Gastroesophageal sphincter (tissue), 4 donors: ENCODE measurements at regions not wholly inside any gene's neighbourhood (a gene's known extent, or its start where the extent isn't known, plus 50 kb on each side); places are given as distances from the start of the nearest gene placed in this dataset.

Experiments
- ATAC-seq: fragments of 150-250 bp; one replicate; pipeline ENCODE4 v1.9.1; 2016; ENCODE audit warnings: mild to moderate bottlenecking, moderate library complexity
- H3K27ac ChIP-seq, 4 donors: fragments of 200-600 bp; sonication (generic) in 3 of 4; 1 replicate in 3 of 4; 2 replicates in 1 of 4; pipeline ENCODE4 v1.5.1; 2016 to 2019
- H3K27me3 ChIP-seq: fragments of 200-600 bp; sonication (generic); one replicate; pipeline ENCODE4 v1.5.1; 2019
- H3K36me3 ChIP-seq, 2 donors: fragments of 200-600 bp; sonication (generic); one replicate each; pipeline ENCODE4 v1.5.1; 2019; ENCODE audit warnings: control low read depth in 1 of 2
- H3K4me1 ChIP-seq, 3 donors: fragments of 200-600 bp; sonication (generic); 1 replicate in 2 of 3; 2 replicates in 1 of 3; pipeline ENCODE4 v1.5.1; 2016 to 2019; ENCODE audit warnings: control low read depth in 2 of 3
- H3K4me3 ChIP-seq, 2 donors: fragments of 200-600 bp; sonication (generic); one replicate each; pipeline ENCODE4 v1.5.1; 2019; ENCODE audit warnings: mild to moderate bottlenecking in 1 of 2, moderate library complexity in 1 of 2
- H3K9me3 ChIP-seq, 3 donors: fragments of 200-600 bp; sonication (generic); one replicate each; pipeline ENCODE4 v1.5.1; 2017 to 2019; ENCODE audit warnings: control low read depth in 2 of 3
- CTCF ChIP-seq, 4 experiments: fragments of 200-600 bp in 2 of 4; fragments of 450-650 bp in 2 of 4; sonication (generic) in 1 of 4; IDR thresholded peaks; one replicate each; pipeline ENCODE4 v1.5.1; 2017 to 2019; ENCODE audit warnings: antibody characterized with exemption in 4 of 4, mild to moderate bottlenecking in 2 of 4, moderate library complexity in 2 of 4
- EP300 ChIP-seq: sonication (generic); formaldehyde crosslinking; IDR thresholded peaks from one replicate; pipeline ENCODE4 v1.6.1; 2017; ENCODE audit warnings: antibody characterized with exemption, mild to moderate bottlenecking
- POLR2A ChIP-seq, 2 donors: fragments of 450-650 bp; IDR thresholded peaks; one replicate each; pipeline ENCODE4 v1.6.1; 2017; ENCODE audit warnings: antibody characterized with exemption in 2 of 2, mild to moderate bottlenecking in 2 of 2, moderate library complexity in 1 of 2
- POLR2AphosphoS5 ChIP-seq: sonication (generic); formaldehyde crosslinking; IDR thresholded peaks from one replicate; pipeline ENCODE4 v1.6.1; 2017; ENCODE audit warnings: antibody characterized with exemption
- whole genome bisulfite sequencing, 2 donors: methylation state at CpG; one replicate each; pipeline ENCODE4 v1.1.5; 2018; ENCODE audit warnings: low coverage in 1 of 2; 5-methylcytosine and 5-hydroxymethylcytosine counted together
- small RNA-seq, 4 donors: library from RNA; depleted of rRNA; stranded (forward); fragments of <200 nt; gene quantifications; one replicate each; pipeline ENCODE3, GENCODE V24; 2016

DNA sequence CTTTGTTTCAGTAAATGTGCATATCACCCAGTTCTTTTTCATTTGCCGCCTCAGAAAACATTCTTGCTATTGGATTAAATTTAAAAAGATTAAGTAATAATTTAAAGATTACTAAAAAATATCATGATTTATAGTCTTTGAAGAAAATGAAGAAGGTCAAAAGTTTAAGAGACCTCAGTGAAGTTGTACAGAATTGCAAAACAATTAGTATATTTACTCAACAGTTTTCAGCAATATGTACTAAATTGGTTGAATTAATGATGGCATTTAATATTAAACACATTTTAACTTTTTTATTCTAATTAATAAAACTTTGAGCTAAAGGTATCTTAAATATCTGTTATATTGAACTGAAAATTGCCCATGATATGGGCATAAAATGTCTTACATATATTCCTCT is 49.9 kb upstream of the KLF6 start:
- no peak for TF ChIP-seq EP300
- no peak for TF ChIP-seq POLR2AphosphoS5
- no peak for TF ChIP-seq CTCF (IDR thresholded peaks at IDR 0.05)
- TF ChIP-seq POLR2A (IDR thresholded peaks at IDR 0.05) = no peak
- peaks cover 0 to 17% (median under 1%) of the 10 kb centered on the region in 3 donors for H3K4me1 ChIP-seq
- no peak for ATAC-seq
- H3K4me3 ChIP-seq = no peak overlapping the region
- WGBS, 2 donors = 89% methylated on average over 1 of the region's 1 CpG
- no peaks in the 10 kb centered on the region for H3K9me3 ChIP-seq
- no peak overlapping the region for H3K27ac ChIP-seq
- no peaks in the 10 kb centered on the region for H3K27me3 ChIP-seq
- H3K36me3 ChIP-seq = no peaks in the 10 kb centered on the region

Small RNAs in the stretch of these regions (small RNA-seq; reads per million reads assigned to genes)
- 0 reads per million in 4 donors for gene MIR6078
- 0 reads per million in 4 donors for gene RNU6-163P
